HepG2 (cell line): ENCODE measurements at regions not wholly inside any gene's neighbourhood (a gene's known extent, or its start where the extent isn't known, plus 50 kb on each side); places are given as distances from the start of the nearest gene placed in this dataset.

ENCODE experiments used
- BCLAF1 ChIP-seq: fragments of 450-650 bp; IDR thresholded peaks from 2 replicates; pipeline ENCODE4 v1.6.1; 2017; ENCODE audit warnings: mild to moderate bottlenecking
- CBX1 ChIP-seq: IDR thresholded peaks from one replicate; pipeline ENCODE4 v1.6.1; 2016; ENCODE audit warnings: antibody characterized with exemption, low read depth
- DDIT3 ChIP-seq: sonication (generic); formaldehyde crosslinking; IDR thresholded peaks from 2 replicates; pipeline ENCODE4 v1.4.0; 2020; ENCODE audit warnings: mild to moderate bottlenecking, missing genetic modification reagents
- FUBP1 ChIP-seq: sonication (generic); formaldehyde crosslinking; IDR thresholded peaks from 2 replicates; pipeline ENCODE4 v1.5.1; 2020; ENCODE audit warnings: missing genetic modification reagents, mild to moderate bottlenecking, borderline replicate concordance
- KLF16 ChIP-seq, 2 experiments: sonication (generic) in 1 of 2; formaldehyde crosslinking in 1 of 2; IDR thresholded peaks; 2 replicates each; pipeline versions ENCODE4 v1.6.1 to v1.8.0; 2016 to 2023; ENCODE audit warnings: missing genetic modification reagents in 2 of 2, missing compliant biosample characterization in 1 of 2
- RORA ChIP-seq: sonication (generic); formaldehyde crosslinking; IDR thresholded peaks from 2 replicates; pipeline ENCODE4 v1.5.0; 2020; ENCODE audit warnings: mild to moderate bottlenecking, missing genetic modification reagents, moderate library complexity
- SMAD1 ChIP-seq: sonication (generic); formaldehyde crosslinking; IDR thresholded peaks from 2 replicates; pipeline ENCODE4 v1.4.0; 2020; ENCODE audit warnings: missing genetic modification reagents, low read depth, mild to moderate bottlenecking, borderline replicate concordance
- STAG1 ChIP-seq: sonication (generic); formaldehyde crosslinking; IDR thresholded peaks from 2 replicates; pipeline ENCODE4 v1.4.0; 2020; ENCODE audit warnings: missing genetic modification reagents
- TERF1 ChIP-seq: sonication (generic); formaldehyde crosslinking; IDR thresholded peaks from 2 replicates; pipeline ENCODE4 v1.8.0; 2022; ENCODE audit warnings: mild to moderate bottlenecking, missing genetic modification reagents, moderate library complexity
- YY1 ChIP-seq: IDR thresholded peaks from 2 replicates; pipeline ENCODE4 v1.6.1; 2011; ENCODE audit warnings: low read length, low read depth, moderate library complexity, mild to moderate bottlenecking; ENCODE audit not compliant: insufficient read depth, insufficient replicate concordance
- ZBTB38 ChIP-seq: sonication (generic); formaldehyde crosslinking; IDR thresholded peaks from 2 replicates; pipeline ENCODE4 v1.5.1; 2020; ENCODE audit warnings: mild to moderate bottlenecking, missing genetic modification reagents
- ZC3H13 ChIP-seq: sonication (generic); formaldehyde crosslinking; IDR thresholded peaks from 2 replicates; pipeline ENCODE4 v1.8.1; 2023; ENCODE audit warnings: mild to moderate bottlenecking, missing genetic modification reagents, moderate library complexity
- ZNF354B ChIP-seq: sonication (generic); formaldehyde crosslinking; IDR thresholded peaks from 2 replicates; pipeline ENCODE4 v1.8.0; 2022; ENCODE audit warnings: mild to moderate bottlenecking, missing genetic modification reagents
- ZNF362 ChIP-seq: sonication (generic); formaldehyde crosslinking; IDR thresholded peaks from 2 replicates; pipeline ENCODE4 v1.4.0; 2020; ENCODE audit warnings: missing genetic modification reagents, mild to moderate bottlenecking, borderline replicate concordance
- ZNF383 ChIP-seq: sonication (generic); formaldehyde crosslinking; IDR thresholded peaks from 2 replicates; pipeline ENCODE4 v1.4.0; 2020; ENCODE audit warnings: missing genetic modification reagents, mild to moderate bottlenecking, borderline replicate concordance
- ZNF652 ChIP-seq: IDR thresholded peaks from 2 replicates; pipeline ENCODE4 v1.6.1; 2016; ENCODE audit warnings: low read depth, borderline replicate concordance

- TF ChIP-seq STAG1 (CRISPR knock-in tag) (peak; percentile 81), KLF16 (CRISPR knock-in tag; IDR thresholded peaks at IDR 0.05) (no peak), FUBP1 (CRISPR knock-in tag) (no peak), ZNF354B (CRISPR knock-in tag) (no peak), ZC3H13 (CRISPR knock-in tag) (no peak), ZNF383 (CRISPR knock-in tag) (no peak), DDIT3 (CRISPR knock-in tag) (no peak), BCLAF1 (no peak), ZNF652 (no peak), SMAD1 (no peak), RORA (CRISPR knock-in tag) (no peak), CBX1 (no peak), TERF1 (CRISPR knock-in tag) (no peak), ZBTB38 (CRISPR knock-in tag) (no peak), ZNF362 (CRISPR knock-in tag) (no peak), YY1 (no peak)
Observed at GRCh38 chr6:54992789-54993188, 146.2 kb downstream of the FAM83B start (continued).
